Ascending aorta (tissue), 2 donors: ENCODE measurements at regions not wholly inside any gene's neighbourhood (a gene's known extent, or its start where the extent isn't known, plus 50 kb on each side); places are given as distances from the start of the nearest gene placed in this dataset.

ENCODE experiments used
- DNase-seq, 2 donors: peaks; one replicate each; pipeline ENCODE4 v3.0.0-alpha.2; 2019; ENCODE audit warnings: low spot score in 2 of 2
- H3K27ac ChIP-seq, 2 donors: fragments of 200-600 bp; sonication (generic); one replicate each; pipeline ENCODE4 v1.5.1; 2016 to 2017; ENCODE audit warnings: mild to moderate bottlenecking in 1 of 2
- H3K27me3 ChIP-seq: fragments of 200-600 bp; sonication (generic); one replicate; pipeline ENCODE4 v1.5.1; 2017
- H3K36me3 ChIP-seq, 2 donors: fragments of 200-600 bp; sonication (generic); one replicate each; pipeline ENCODE4 v1.5.1; 2016
- H3K4me1 ChIP-seq, 2 donors: fragments of 200-600 bp; sonication (generic); one replicate each; pipeline ENCODE4 v1.5.1; 2016 to 2017; ENCODE audit warnings: mild to moderate bottlenecking in 1 of 2
- H3K4me3 ChIP-seq, 2 donors: fragments of 200-600 bp; sonication (generic); one replicate each; pipeline ENCODE4 v1.5.1; 2016 to 2017; ENCODE audit warnings: mild to moderate bottlenecking in 1 of 2
- H3K9me3 ChIP-seq, 2 donors: fragments of 200-600 bp; sonication (generic); one replicate each; pipeline ENCODE4 v1.5.1; 2016
- intact Hi-C: fragments of 100-400 bp; cut with DNase I; formaldehyde crosslinking; loops from one replicate; pipeline ENCODE4 v1.15.1; 2023
- TF ChIP-seq, protein P1 (sequence below), 3 experiments: fragments of 200-600 bp in 2 of 3; fragments of 450-650 bp in 1 of 3; sonication (generic) in 2 of 3; IDR thresholded peaks; one replicate each; pipeline ENCODE4 v1.5.1; 2016 to 2019; ENCODE audit warnings: antibody characterized with exemption in 3 of 3, mild to moderate bottlenecking in 1 of 3, moderate library complexity in 1 of 3

- Histone ChIP-seq H3K27ac (no peak overlapping the region), H3K4me1 (no peaks in the 10 kb centered on the region), H3K27me3 (no peaks in the 10 kb centered on the region), H3K36me3 (no peaks in the 10 kb centered on the region), H3K4me3 (no peak overlapping the region), H3K9me3 (no peaks in the 10 kb centered on the region)
- TF ChIP-seq, protein P1, sequence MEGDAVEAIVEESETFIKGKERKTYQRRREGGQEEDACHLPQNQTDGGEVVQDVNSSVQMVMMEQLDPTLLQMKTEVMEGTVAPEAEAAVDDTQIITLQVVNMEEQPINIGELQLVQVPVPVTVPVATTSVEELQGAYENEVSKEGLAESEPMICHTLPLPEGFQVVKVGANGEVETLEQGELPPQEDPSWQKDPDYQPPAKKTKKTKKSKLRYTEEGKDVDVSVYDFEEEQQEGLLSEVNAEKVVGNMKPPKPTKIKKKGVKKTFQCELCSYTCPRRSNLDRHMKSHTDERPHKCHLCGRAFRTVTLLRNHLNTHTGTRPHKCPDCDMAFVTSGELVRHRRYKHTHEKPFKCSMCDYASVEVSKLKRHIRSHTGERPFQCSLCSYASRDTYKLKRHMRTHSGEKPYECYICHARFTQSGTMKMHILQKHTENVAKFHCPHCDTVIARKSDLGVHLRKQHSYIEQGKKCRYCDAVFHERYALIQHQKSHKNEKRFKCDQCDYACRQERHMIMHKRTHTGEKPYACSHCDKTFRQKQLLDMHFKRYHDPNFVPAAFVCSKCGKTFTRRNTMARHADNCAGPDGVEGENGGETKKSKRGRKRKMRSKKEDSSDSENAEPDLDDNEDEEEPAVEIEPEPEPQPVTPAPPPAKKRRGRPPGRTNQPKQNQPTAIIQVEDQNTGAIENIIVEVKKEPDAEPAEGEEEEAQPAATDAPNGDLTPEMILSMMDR (IDR thresholded peaks at IDR 0.05) = no peak
- intact Hi-C loops = no loop called here
- DNase-seq = no peak
Measured at GRCh38 chr7:115153176-115153575, 231.3 kb downstream of the MDFIC start.

GRCh38 chr7:115146148-115146547 lies 224.3 kb downstream of the MDFIC start:
- TF ChIP-seq, protein P1 (IDR thresholded peaks at IDR 0.05) = no peak
- DNase-seq = no peak
- Histone ChIP-seq H3K36me3 (no peaks in the 10 kb centered on the region), H3K27ac (no peak overlapping the region), H3K4me1 (no peaks in the 10 kb centered on the region), H3K9me3 (no peaks in the 10 kb centered on the region), H3K4me3 (no peak overlapping the region), H3K27me3 (no peaks in the 10 kb centered on the region)
- intact Hi-C loops = no loop called here

- no peak overlapping the region for H3K27ac ChIP-seq
- TF ChIP-seq, protein P1 (IDR thresholded peaks at IDR 0.05) = no peak
- no peaks in the 10 kb centered on the region for H3K9me3 ChIP-seq
- no peaks in the 10 kb centered on the region for H3K4me1 ChIP-seq
- no peak for DNase-seq
- no peaks in the 10 kb centered on the region for H3K27me3 ChIP-seq
- no peak overlapping the region for H3K4me3 ChIP-seq
- intact Hi-C loops = no loop called here
- no peaks in the 10 kb centered on the region for H3K36me3 ChIP-seq
Measured at GRCh38 chr7:115145512-115145911, 223.6 kb downstream of the MDFIC start.

DNA sequence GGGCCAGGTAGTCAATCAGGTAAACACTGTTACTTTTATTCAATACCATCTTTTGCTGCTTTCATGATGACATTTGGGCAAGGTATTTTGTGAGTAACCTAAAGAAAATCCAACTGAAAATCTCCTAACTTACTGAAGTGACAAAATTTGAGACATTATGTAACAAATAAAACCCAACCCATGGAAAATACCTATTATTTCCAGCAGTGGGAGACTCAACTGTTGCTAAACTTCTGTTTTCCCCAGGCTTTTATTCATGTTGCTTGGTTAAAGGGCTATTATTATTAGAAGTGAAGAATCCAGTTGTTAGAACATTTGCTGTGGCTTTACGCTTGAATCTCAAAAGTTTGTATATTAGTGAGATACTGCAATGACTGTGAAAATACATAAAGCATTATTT lies 215.9 kb downstream of the MDFIC start:
- DNase-seq = no peak
- Histone ChIP-seq H3K27me3 (no peaks in the 10 kb centered on the region), H3K4me1 (no peaks in the 10 kb centered on the region), H3K27ac (no peak overlapping the region), H3K4me3 (no peak overlapping the region), H3K9me3 (no peaks in the 10 kb centered on the region), H3K36me3 (no peaks in the 10 kb centered on the region)
- TF ChIP-seq, protein P1 (IDR thresholded peaks at IDR 0.05) = no peak
- intact Hi-C loops = no loop called here

DNA sequence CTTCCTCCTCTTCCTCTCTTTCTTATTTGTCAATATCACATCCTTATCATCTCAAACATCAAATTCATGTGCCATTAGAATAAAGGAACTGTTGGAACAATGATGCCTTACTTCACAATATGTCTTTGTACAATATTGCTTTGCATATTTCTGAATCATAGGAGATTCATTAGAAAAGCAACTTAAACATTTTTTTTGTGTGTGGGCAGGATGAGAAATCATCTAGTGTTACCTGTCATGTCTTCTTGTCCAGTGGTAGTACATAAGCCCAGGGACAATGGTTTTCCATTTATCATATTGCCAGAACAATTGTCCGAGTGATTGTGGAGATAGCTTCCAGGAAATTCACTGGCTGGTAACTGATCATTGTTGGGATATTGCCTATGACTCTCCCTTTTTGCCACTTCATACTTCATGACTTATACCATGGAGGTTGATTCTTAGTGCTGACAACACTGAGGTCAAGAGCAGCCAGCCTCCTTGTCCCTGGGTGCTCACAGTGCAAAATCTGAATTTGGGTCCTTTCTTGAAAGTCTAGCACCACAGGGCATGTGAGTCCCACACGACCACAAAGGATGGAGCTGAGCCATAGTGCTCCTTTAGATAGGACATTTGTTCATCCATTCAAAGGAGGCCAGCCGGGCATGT lies 215.0 kb downstream of the MDFIC start:
- Histone ChIP-seq H3K9me3 (no peaks in the 10 kb centered on the region), H3K27ac (no peak overlapping the region), H3K36me3 (no peaks in the 10 kb centered on the region), H3K4me3 (no peak overlapping the region), H3K4me1 (no peaks in the 10 kb centered on the region), H3K27me3 (no peaks in the 10 kb centered on the region)
- DNase-seq = no peak
- intact Hi-C loops = no loop called here
- TF ChIP-seq, protein P1 (IDR thresholded peaks at IDR 0.05) = no peak
